ENCODE measurements at regions not wholly inside any gene's neighbourhood (a gene's known extent, or its start where the extent isn't known, plus 50 kb on each side); places are given as distances from the start of the nearest gene placed in this dataset.

DNA sequence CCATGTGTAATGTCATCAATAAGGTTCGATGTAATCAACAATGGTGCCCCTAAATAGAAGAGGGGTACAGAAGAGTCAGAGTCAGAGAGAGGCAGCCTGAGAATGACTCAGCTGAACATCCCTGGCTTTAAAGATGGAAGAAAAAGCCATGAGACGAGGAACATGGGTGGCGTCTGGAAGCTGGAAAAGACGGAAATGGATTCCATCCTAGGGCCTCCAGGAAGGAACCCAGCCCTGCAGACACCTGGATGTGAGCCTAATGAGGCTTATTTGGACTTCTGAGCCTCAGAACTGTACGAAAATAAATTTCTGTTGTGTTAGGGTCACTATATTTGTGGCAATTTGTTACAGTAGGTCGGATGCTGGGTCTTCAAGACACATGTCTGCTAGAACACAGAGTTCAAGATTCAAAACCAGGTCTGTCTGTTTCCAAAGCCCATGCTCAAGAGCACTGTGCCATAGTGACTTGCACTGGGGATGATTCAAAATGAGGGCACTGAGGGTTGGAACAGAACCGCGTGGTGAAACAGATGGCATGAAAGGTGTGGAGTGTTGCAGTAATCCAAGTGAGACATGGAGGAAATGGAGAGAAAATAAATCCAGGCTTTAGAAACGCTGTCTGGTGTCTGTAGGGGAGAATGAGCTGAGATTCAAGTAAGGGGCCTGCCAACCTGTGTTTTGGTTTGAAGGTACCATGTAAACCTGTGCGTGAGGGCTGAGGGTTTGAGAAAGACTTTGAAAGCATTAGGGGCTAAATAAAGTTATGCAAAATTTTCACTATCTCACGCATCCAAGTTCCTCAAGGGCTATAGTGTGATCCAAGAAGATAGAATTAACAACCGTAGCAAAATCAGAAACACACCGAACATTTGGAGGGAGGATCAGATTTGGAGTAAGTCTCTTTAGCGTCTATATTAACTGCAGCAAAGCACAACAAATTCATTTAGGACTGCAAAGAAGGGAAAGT is 849.1 kb upstream of the AUTS2 start:
- TF ChIP-seq, protein P1, sequence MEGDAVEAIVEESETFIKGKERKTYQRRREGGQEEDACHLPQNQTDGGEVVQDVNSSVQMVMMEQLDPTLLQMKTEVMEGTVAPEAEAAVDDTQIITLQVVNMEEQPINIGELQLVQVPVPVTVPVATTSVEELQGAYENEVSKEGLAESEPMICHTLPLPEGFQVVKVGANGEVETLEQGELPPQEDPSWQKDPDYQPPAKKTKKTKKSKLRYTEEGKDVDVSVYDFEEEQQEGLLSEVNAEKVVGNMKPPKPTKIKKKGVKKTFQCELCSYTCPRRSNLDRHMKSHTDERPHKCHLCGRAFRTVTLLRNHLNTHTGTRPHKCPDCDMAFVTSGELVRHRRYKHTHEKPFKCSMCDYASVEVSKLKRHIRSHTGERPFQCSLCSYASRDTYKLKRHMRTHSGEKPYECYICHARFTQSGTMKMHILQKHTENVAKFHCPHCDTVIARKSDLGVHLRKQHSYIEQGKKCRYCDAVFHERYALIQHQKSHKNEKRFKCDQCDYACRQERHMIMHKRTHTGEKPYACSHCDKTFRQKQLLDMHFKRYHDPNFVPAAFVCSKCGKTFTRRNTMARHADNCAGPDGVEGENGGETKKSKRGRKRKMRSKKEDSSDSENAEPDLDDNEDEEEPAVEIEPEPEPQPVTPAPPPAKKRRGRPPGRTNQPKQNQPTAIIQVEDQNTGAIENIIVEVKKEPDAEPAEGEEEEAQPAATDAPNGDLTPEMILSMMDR (IDR thresholded peaks at IDR 0.05), result no peak

DNA sequence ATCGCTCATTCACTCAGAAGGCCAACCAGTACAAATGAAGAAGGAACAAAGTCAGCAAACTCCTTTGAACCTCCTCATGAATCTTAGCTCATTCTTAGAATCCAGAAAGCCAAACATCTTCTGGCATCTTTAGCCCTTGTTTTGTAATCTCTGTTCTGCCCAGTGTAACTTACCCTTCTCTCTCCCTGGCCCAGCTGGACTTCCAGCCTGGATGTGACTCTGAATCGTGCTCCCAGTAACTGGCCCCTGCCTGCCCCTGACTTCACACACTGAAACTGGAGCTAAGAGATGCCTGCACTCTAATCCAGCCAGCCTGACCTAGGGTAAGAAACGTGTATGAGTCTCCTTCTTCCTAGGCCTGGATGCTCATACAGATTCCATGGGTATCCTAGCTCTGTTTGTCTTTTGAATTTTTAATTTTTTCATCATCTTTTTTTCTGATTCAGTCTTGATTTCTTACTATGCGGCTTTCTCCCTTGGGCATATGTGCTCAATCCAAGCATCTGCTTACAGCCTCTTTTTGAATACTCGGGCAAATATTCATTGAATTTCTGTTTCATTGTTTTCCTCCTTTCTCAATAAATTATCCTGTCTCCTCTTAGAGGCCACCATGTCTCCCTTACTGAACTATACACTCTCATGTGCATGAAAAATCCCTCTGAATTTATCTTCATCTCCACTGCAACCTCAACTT is 845.6 kb upstream of the AUTS2 start:
- TF ChIP-seq, protein P1 (IDR thresholded peaks at IDR 0.05), result no peak

DNA sequence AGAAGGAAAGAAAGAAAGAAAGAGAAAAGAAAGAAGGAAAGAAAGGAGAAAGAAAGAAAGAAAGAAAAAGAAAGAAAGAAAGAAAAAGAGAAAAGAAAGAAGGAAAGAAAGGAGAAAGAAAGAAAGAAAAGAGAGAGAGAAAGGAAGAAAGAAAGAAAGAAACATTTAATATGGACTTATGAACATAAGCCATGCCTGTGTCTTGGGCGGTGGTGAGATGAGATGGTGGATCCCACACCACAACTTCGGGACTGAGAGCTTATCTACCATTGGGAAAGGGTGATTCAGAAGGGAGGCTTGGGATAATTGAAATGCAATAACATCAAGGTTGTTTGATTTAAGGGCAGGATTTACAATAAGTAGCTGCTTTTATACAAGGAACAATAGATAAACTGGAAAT is 843.9 kb upstream of the AUTS2 start:
- TF ChIP-seq, protein P1 (IDR thresholded peaks at IDR 0.05), result no peak

DNA sequence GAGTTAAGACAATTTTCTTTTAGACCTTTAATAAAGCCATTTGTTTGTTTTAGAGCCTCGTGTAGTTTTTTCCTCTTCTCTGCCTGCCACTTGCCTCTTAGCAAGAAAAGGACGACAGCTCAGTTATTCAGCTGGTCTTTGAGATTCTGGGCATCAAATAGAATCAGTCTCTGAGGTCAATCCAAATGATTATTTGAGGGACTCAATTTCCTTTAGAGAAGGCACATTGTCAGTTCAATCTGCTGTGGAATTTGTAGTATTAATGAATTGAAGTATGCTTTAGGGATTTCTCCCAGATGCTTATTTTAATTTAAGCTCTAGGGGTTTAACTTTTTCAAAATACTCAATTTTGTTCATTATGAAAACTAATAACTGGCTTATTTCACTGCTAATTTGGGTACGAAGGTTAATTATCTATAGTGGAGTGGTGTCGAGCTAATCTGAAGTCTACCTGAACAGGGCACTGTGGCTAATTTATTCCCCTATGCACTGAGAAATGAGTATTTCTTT is 841.2 kb upstream of the AUTS2 start:
- TF ChIP-seq, protein P1 (IDR thresholded peaks at IDR 0.05), result no peak

DNA sequence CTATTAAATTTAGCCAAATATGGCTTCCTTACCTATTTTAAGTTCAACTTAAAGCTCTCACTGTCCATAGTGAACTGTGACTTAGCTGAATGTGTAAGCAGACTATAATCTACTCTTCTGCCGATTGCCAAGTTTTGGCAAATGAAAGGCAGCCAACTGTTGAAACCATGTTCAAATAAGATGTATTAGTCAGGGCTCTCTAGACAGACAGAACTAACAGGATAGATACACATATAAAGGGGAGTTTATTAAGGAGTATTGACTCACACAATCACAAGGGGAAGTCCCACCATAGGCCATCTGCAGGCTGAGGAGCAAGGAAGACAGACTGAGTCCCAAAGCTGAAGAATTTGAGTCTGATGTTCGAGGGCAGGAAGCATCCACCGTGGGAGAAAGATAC is 837.7 kb upstream of the AUTS2 start:
- TF ChIP-seq, protein P1 (IDR thresholded peaks at IDR 0.05), result no peak

DNA sequence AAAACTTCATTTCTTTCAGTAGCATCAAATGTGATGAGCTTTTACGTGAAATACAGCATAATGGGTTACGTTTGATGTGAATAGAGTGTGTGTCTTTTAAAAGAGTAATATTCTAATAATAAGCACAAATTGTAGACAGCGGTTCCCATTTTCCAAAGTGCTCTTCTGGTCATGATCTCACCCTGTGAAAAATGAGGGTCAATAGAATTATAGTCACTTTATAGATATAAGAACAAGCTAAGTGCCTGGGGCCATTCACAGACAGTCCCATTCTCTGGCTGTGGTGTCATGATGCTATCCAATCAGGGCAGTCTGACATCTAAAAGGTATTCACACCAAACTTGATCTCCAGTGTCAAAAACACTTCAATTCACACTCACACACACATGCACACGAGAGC is 830.8 kb upstream of the AUTS2 start:
- TF ChIP-seq, protein P1 (IDR thresholded peaks at IDR 0.05), result no peak

DNA sequence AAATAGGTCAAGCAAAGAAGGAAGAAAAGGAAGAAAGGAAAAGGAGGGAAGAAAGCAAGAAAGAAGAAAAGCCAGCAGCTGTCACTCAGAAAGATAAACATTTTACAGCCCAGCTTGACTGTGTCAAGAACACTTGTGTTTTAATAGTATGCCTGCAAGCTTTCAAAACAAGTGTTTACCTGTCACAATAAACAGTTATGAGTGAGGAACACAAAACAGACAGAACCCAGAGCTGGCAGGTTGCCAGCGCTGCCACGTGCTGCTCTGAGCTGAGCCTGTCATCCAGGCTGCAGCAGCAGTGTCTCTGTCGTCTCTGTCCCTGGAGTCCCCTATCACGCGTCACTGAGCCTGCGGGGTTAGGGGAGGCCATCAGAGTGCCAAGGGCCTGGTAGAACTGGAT is 827.6 kb upstream of the AUTS2 start:
- TF ChIP-seq, protein P1 (IDR thresholded peaks at IDR 0.05), result no peak
